Activated CD4-positive, alpha-beta T cell treated with anti-CD3 and anti-CD28 coated beads, Interleukin-2, amount 10 ng/mL, durations not matched to agents 24 days and 14 days (primary cell): ENCODE measurements at regions not wholly inside any gene's neighbourhood (a gene's known extent, or its start where the extent isn't known, plus 50 kb on each side); places are given as distances from the start of the nearest gene placed in this dataset.

Source experiments
- DNase-seq: peaks from one replicate; pipeline ENCODE4 v3.0.0; 2022
- H3K27ac Mint-ChIP-seq: one replicate; pipeline ENCODE4 v1.8.0; 2022; ENCODE audit warnings: mild to moderate bottlenecking, mixed read lengths
- H3K27me3 Mint-ChIP-seq: one replicate; pipeline ENCODE4 v1.8.0; 2022; ENCODE audit warnings: mixed read lengths
- H3K36me3 Mint-ChIP-seq: one replicate; pipeline ENCODE4 v1.8.0; 2022; ENCODE audit warnings: low read depth, mild to moderate bottlenecking, mixed read lengths
- H3K4me1 Mint-ChIP-seq: one replicate; pipeline ENCODE4 v1.8.0; 2021; ENCODE audit warnings: mixed read lengths
- H3K4me3 Mint-ChIP-seq: one replicate; pipeline ENCODE4 v1.8.0; 2022; ENCODE audit warnings: mild to moderate bottlenecking, moderate library complexity, mixed read lengths
- H3K9me3 Mint-ChIP-seq: one replicate; pipeline ENCODE4 v1.8.0; 2021; ENCODE audit warnings: mixed read lengths
- intact Hi-C: fragments of 100-400 bp; cut with micrococcal nuclease; formaldehyde crosslinking; loops from one replicate; pipeline ENCODE4 v1.15.1; 2023

GRCh38 chr13:22707946-22708345 is 472.8 kb upstream of the SGCG start:
- H3K27ac Mint-ChIP-seq: no peak overlapping the region
- no peaks in the 10 kb centered on the region for H3K27me3 Mint-ChIP-seq
- no peaks in the 10 kb centered on the region for H3K36me3 Mint-ChIP-seq

GRCh38 chr13:22717036-22717435 is 463.7 kb upstream of the SGCG start:
- no peaks in the 10 kb centered on the region for H3K36me3 Mint-ChIP-seq
- no peak for DNase-seq
- no peaks in the 10 kb centered on the region for H3K4me1 Mint-ChIP-seq
- H3K4me3 Mint-ChIP-seq: no peak overlapping the region
- intact Hi-C loops: no loop called here
- no peaks in the 10 kb centered on the region for H3K9me3 Mint-ChIP-seq
- no peak overlapping the region for H3K27ac Mint-ChIP-seq
- H3K27me3 Mint-ChIP-seq: no peaks in the 10 kb centered on the region

More at GRCh38 chr13:22707946-22708345, 472.8 kb upstream of the SGCG start:
- H3K4me1 Mint-ChIP-seq: no peaks in the 10 kb centered on the region
- intact Hi-C loops: no loop called here
- H3K9me3 Mint-ChIP-seq: peaks cover 10% of the 10 kb centered on the region
- DNase-seq: no peak
- H3K4me3 Mint-ChIP-seq: no peak overlapping the region

- no peak for DNase-seq
- Mint-ChIP-seq H3K27me3 (no peaks in the 10 kb centered on the region), H3K27ac (no peak overlapping the region), H3K36me3 (no peaks in the 10 kb centered on the region), H3K4me1 (no peaks in the 10 kb centered on the region), H3K9me3 (peaks cover 3% of the 10 kb centered on the region), H3K4me3 (no peak overlapping the region)
- intact Hi-C loops: no loop called here
Measured at GRCh38 chr13:22726726-22727125, 454.1 kb upstream of the SGCG start.

DNA sequence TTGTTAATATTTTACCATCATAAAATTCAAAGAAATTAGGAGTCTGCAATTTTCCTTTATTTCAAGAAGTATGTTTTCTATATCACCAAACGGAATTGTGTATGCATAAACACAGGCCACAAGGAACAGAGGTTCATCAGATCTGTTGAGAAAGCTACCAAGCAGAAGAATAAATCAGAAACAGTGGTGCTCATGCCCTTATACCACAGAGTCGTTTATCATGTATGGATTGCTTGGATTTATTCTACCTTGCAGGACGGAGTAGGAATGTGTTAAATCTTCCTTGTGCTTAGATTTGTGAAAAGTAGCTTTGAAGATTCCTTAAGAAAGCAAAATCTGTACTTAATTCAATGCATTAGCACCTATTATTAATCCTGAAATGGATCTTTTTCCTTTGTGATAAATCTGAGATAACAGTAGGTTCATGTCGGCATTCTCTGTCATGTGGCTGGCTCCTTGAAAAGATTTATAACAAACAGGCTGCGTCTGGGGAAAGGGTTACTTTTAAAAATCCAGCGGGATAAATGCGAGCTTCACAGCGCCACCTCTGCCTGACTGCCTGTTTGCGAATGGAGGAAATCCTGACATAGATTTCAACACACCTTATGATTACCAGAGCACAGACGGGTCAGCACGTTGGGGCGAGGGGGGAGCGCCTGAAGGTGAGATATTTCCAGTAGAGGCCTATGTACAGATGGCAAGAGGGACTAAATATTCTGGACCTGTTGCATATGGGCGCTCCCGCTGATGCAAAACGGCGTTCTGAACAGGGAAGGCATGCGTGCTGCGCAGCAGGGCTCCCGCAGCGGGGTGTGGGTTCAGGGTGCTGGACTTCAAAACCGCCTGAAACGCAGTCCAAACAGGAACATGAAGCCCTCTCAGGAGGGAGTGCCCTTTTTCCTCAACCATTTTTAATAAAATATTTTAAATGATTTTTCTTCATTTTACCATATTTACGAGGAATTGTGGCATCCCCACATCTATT is 445.5 kb upstream of the SGCG start:
- Mint-ChIP-seq H3K4me3 (no peak overlapping the region), H3K27me3 (peaks cover 2% of the 10 kb centered on the region), H3K4me1 (no peaks in the 10 kb centered on the region), H3K27ac (no peak overlapping the region), H3K36me3 (no peaks in the 10 kb centered on the region), H3K9me3 (no peaks in the 10 kb centered on the region)
- DNase-seq: no peak
- intact Hi-C loops: no loop called here

GRCh38 chr13:22736084-22736767 is 444.6 kb upstream of the SGCG start:
- no peaks in the 10 kb centered on the region for H3K36me3 Mint-ChIP-seq
- no peak overlapping the region for H3K4me3 Mint-ChIP-seq
- no peak overlapping the region for H3K27ac Mint-ChIP-seq
- intact Hi-C loops: no loop called here
- no peak for DNase-seq
- peaks cover 2% of the 10 kb centered on the region for H3K27me3 Mint-ChIP-seq
- no peaks in the 10 kb centered on the region for H3K9me3 Mint-ChIP-seq
- no peaks in the 10 kb centered on the region for H3K4me1 Mint-ChIP-seq

GRCh38 chr13:22736768-22737092 is 444.0 kb upstream of the SGCG start:
- H3K27ac Mint-ChIP-seq: no peak overlapping the region
- H3K4me3 Mint-ChIP-seq: no peak overlapping the region

DNA sequence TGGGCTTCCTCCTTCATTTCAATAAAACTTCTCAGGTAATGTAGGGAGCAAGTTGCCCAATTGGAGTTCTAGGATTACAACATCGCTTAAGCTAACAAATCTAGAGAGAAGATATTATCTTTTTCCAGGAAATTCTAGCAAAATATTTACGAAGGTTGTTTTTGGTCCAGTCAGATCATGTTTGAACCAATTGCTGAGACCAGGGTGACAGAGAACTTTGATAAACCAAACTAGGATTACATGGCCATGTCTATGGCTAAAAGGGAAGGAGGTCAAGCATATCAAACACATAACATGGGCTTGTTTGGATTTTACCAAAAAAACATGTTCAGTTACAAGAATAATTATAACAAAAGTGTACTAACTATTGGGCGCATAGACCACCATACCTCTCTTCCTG is 442.4 kb upstream of the SGCG start:
- Mint-ChIP-seq H3K36me3 (no peaks in the 10 kb centered on the region), H3K27me3 (peaks cover 2% of the 10 kb centered on the region), H3K27ac (no peak overlapping the region), H3K9me3 (no peaks in the 10 kb centered on the region), H3K4me1 (no peaks in the 10 kb centered on the region), H3K4me3 (no peak overlapping the region)
- intact Hi-C loops: no loop called here
- DNase-seq: no peak

More at GRCh38 chr13:22736768-22737092, 444.0 kb upstream of the SGCG start:
- no peaks in the 10 kb centered on the region for H3K4me1 Mint-ChIP-seq
- H3K36me3 Mint-ChIP-seq: no peaks in the 10 kb centered on the region
- DNase-seq: no peak
- peaks cover 2% of the 10 kb centered on the region for H3K27me3 Mint-ChIP-seq
- H3K9me3 Mint-ChIP-seq: no peaks in the 10 kb centered on the region
- intact Hi-C loops: no loop called here

- H3K27ac Mint-ChIP-seq: no peak overlapping the region
- H3K9me3 Mint-ChIP-seq: no peaks in the 10 kb centered on the region
- no peak for DNase-seq
- H3K36me3 Mint-ChIP-seq: no peaks in the 10 kb centered on the region
- peaks cover 2% of the 10 kb centered on the region for H3K27me3 Mint-ChIP-seq
- no peak overlapping the region for H3K4me3 Mint-ChIP-seq
- intact Hi-C loops: no loop called here
- no peaks in the 10 kb centered on the region for H3K4me1 Mint-ChIP-seq
Measured at GRCh38 chr13:22740264-22740663, 440.5 kb upstream of the SGCG start.

GRCh38 chr13:22744688-22745452 is 435.9 kb upstream of the SGCG start:
- Mint-ChIP-seq H3K36me3 (no peaks in the 10 kb centered on the region), H3K27ac (no peak overlapping the region), H3K9me3 (no peaks in the 10 kb centered on the region), H3K4me1 (no peaks in the 10 kb centered on the region), H3K27me3 (no peaks in the 10 kb centered on the region), H3K4me3 (no peak overlapping the region)
- DNase-seq: no peak
- intact Hi-C loops: no loop called here

- no peaks in the 10 kb centered on the region for H3K36me3 Mint-ChIP-seq
- no peak overlapping the region for H3K27ac Mint-ChIP-seq
- peaks cover 4% of the 10 kb centered on the region for H3K9me3 Mint-ChIP-seq
- intact Hi-C loops: no loop called here
- H3K4me1 Mint-ChIP-seq: no peaks in the 10 kb centered on the region
- no peak overlapping the region for H3K4me3 Mint-ChIP-seq
- no peak for DNase-seq
- H3K27me3 Mint-ChIP-seq: no peaks in the 10 kb centered on the region
Measured at GRCh38 chr13:22748866-22749577, 431.8 kb upstream of the SGCG start.

GRCh38 chr13:22749626-22750025 is 431.2 kb upstream of the SGCG start:
- Mint-ChIP-seq H3K27me3 (no peaks in the 10 kb centered on the region), H3K4me3 (no peak overlapping the region), H3K4me1 (no peaks in the 10 kb centered on the region), H3K27ac (no peak overlapping the region), H3K36me3 (no peaks in the 10 kb centered on the region), H3K9me3 (peaks cover 4% of the 10 kb centered on the region)
- intact Hi-C loops: no loop called here
- DNase-seq: no peak

- intact Hi-C loops: no loop called here
- no peak for DNase-seq
- Mint-ChIP-seq H3K9me3 (peaks cover 4% of the 10 kb centered on the region), H3K36me3 (no peaks in the 10 kb centered on the region), H3K4me1 (no peaks in the 10 kb centered on the region), H3K27ac (no peak overlapping the region), H3K4me3 (no peak overlapping the region), H3K27me3 (no peaks in the 10 kb centered on the region)
Measured at GRCh38 chr13:22757530-22758120, 423.2 kb upstream of the SGCG start.

- H3K27ac Mint-ChIP-seq: no peak overlapping the region
- intact Hi-C loops: no loop called here
- no peak for DNase-seq
Measured at GRCh38 chr13:22758245-22758644, 422.5 kb upstream of the SGCG start.

More at GRCh38 chr13:22758245-22758644, 422.5 kb upstream of the SGCG start:
- H3K36me3 Mint-ChIP-seq: no peaks in the 10 kb centered on the region
- no peaks in the 10 kb centered on the region for H3K4me1 Mint-ChIP-seq
- no peak overlapping the region for H3K4me3 Mint-ChIP-seq
- no peaks in the 10 kb centered on the region for H3K27me3 Mint-ChIP-seq
- H3K9me3 Mint-ChIP-seq: peaks cover 4% of the 10 kb centered on the region
